ENCODE measurements at regions not wholly inside any gene's neighbourhood (a gene's known extent, or its start where the extent isn't known, plus 50 kb on each side); places are given as distances from the start of the nearest gene placed in this dataset.

DNA sequence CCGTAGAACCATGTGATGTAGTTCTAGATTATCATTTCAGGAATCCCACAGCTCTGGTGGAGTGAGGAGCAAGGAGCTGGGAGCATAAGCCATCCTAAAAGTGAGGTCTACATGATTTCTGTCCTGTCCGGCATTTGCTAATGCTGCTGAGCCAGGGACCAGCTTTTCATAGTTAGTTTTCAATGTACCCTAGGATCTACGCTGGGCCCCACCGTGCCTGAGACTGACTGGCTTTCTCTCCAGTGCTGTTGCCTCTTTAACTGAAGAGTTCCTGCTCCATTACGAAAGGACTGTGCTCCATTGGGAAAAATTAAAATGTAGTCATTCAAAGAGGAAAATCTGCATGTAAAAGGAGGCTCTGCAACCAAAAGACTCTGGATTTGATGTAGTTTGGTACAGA is 634.8 kb downstream of the DMRTA1 start:
- DNase-seq (ENCODE audit: low spot score): no peak
- TF ChIP-seq, protein P1, sequence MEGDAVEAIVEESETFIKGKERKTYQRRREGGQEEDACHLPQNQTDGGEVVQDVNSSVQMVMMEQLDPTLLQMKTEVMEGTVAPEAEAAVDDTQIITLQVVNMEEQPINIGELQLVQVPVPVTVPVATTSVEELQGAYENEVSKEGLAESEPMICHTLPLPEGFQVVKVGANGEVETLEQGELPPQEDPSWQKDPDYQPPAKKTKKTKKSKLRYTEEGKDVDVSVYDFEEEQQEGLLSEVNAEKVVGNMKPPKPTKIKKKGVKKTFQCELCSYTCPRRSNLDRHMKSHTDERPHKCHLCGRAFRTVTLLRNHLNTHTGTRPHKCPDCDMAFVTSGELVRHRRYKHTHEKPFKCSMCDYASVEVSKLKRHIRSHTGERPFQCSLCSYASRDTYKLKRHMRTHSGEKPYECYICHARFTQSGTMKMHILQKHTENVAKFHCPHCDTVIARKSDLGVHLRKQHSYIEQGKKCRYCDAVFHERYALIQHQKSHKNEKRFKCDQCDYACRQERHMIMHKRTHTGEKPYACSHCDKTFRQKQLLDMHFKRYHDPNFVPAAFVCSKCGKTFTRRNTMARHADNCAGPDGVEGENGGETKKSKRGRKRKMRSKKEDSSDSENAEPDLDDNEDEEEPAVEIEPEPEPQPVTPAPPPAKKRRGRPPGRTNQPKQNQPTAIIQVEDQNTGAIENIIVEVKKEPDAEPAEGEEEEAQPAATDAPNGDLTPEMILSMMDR (conservative IDR thresholded peaks at IDR 0.05; ENCODE audit: low read depth): no peak
- ChIA-PET POLR2A (ENCODE audit: low non-redundant PET) (no interaction called here), CTCF (no interaction called here)
- H3K27ac ChIP-seq: no peak overlapping the region

DNA sequence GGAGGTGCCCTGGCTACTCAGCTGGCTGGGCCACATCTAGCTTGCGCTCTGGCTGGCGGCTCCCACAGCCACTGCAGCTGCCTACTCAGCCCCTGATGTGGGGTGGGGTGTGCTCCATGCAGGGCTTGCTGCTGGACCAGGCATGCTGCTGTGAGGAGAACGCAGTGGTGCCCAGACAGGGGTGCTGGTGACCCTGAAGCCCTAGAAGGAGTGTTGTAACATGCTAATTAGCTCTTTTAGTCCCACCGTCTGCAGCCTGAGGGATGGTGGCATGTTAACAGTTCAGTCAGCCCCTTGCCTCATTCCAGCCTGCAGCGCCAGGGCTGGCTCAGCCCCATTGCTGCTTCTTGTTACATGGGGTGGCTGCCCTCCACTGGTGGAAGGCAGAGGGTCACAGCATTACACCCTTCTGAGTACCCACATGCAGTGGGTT is 642.3 kb downstream of the DMRTA1 start:
- TF ChIP-seq, protein P1 (conservative IDR thresholded peaks at IDR 0.05; ENCODE audit: low read depth): no peak
- no peak overlapping the region for H3K27ac ChIP-seq
- ChIA-PET CTCF (no interaction called here), POLR2A (ENCODE audit: low non-redundant PET) (no interaction called here)
- no peak for DNase-seq (ENCODE audit: low spot score)

DNA sequence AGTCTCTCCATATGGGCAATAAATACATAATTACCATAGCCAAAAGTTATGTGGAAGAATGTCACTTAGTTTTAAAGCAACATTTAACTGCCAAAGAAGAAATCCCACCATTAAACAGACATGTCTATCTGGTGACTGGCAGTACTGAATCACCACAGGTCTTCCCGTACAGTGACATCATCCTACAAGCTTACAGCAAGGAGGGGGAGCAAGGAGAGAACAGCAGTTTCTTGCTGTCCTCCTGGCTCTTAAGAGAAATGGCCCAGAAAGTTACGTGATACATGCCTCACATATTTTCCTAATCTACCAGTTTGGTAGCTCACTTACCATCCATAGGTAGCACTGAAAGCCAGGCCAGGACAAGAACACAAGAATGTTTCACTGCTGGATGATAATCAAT is 671.0 kb downstream of the DMRTA1 start:
- POLR2A ChIA-PET (ENCODE audit: low non-redundant PET): no interaction called here
- no peak overlapping the region for H3K27ac ChIP-seq
- TF ChIP-seq, protein P1 (conservative IDR thresholded peaks at IDR 0.05; ENCODE audit: low read depth): no peak
- peak; percentile 1 for DNase-seq (ENCODE audit: low spot score)
- CTCF ChIA-PET: interaction anchor here (0.6 kb wide), 2 partner anchors 385 to 1647 kb away, joined by 4 to 6 read pairs; no protein-coding TSS in a partner anchor

DNA sequence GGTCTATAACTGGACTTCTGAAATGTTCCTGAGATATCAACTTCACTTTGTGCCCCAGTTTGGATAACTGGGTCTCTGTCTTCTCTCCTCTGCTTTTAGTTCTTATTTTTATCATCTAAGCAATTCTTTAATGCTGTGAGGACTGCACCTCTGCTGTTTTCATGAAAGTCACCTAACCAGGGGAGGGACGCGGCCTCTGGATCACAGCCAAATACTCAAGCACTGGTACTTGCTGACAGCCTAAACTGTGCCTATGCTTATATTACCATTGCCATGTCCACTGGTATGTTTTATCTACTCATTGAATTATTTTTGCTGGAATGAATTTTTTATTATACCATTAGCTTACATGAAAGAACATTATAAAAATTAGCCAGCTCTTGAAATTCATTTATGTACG is 674.0 kb downstream of the DMRTA1 start:
- TF ChIP-seq, protein P1 (conservative IDR thresholded peaks at IDR 0.05; ENCODE audit: low read depth): no peak
- H3K27ac ChIP-seq: no peak overlapping the region
- ChIA-PET POLR2A (ENCODE audit: low non-redundant PET) (no interaction called here), CTCF (interaction anchor here (0.7 kb wide), 1 partner anchor 1396 kb away, joined by 3 read pairs; no protein-coding TSS in a partner anchor)
- no peak for DNase-seq (ENCODE audit: low spot score)

DNA sequence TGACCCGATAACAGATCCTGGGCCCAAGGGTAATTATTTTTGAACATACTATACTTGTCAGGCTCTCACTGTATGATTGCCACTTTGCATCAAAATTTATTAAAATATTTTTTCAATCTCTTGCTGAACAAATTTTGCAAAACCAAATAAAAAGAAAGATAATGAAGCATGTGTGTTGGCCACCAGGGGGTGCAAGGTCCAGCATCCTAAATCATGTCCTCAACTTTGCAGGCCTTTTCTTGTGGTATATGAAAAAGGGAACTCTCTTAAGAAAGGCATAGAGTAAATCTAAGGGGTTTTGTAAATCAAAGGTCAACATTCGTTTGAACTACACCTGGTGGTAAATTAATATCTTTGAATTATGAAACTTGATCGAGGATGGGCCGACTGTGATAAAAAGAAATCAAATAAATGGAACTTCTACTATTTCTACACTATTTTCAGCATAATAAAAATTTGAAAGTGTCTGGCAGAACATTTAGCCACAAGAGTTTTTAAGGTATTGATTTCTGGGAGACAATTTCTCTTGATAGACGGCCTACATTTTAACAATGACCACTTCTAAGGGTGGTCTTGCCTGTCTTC is 676.5 kb downstream of the DMRTA1 start:
- peak; percentile 16 for DNase-seq (ENCODE audit: low spot score)
- no peak overlapping the region for H3K27ac ChIP-seq
- CTCF ChIA-PET: interaction anchor here (0.6 kb wide), 1 partner anchor 47 kb away, joined by 3 read pairs; no protein-coding TSS in a partner anchor
- POLR2A ChIA-PET (ENCODE audit: low non-redundant PET): no interaction called here
- TF ChIP-seq, protein P1 (conservative IDR thresholded peaks at IDR 0.05; ENCODE audit: low read depth): peak; percentile 76

DNA sequence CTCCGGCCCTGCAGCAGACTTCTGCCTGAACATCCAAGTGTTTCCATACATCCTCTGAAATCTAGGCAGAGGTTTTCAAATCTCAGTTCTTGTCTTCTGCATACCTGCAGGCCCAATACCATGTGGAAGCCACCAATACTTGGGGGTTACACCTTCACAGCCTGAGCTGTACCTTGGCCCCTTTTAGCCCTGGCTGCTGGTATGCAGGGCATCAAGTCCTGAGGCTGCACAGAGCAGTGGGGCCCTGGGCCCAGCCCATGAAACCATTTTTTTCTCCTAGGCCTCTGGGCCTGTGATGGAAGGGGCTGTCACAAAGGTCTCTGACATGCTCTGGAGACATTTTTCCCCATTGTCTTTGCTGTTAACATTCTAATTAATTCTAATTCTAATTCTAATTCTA is 680.6 kb downstream of the ELAVL2 start:
- TF ChIP-seq, protein P1 (conservative IDR thresholded peaks at IDR 0.05; ENCODE audit: low read depth): no peak
- CTCF ChIA-PET: no interaction called here
- DNase-seq (ENCODE audit: low spot score): no peak
- POLR2A ChIA-PET (ENCODE audit: low non-redundant PET): no interaction called here
- H3K27ac ChIP-seq: no peak overlapping the region
